Prostate gland (tissue), 2 donors: ENCODE measurements at regions not wholly inside any gene's neighbourhood (a gene's known extent, or its start where the extent isn't known, plus 50 kb on each side); places are given as distances from the start of the nearest gene placed in this dataset.

ENCODE experiments used
- DNase-seq: peaks from one replicate; pipeline ENCODE4 v3.0.0-alpha.2; 2019; ENCODE audit warnings: low spot score
- H3K27ac ChIP-seq, 2 donors: fragments of 200-600 bp; sonication (generic); 2 replicates each; pipeline ENCODE4 v1.5.1; 2017 to 2019
- H3K27me3 ChIP-seq: fragments of 200-600 bp; sonication (generic); replicated peaks from 2 replicates; pipeline ENCODE4 v1.5.1; 2019; ENCODE audit not compliant: insufficient read depth
- H3K36me3 ChIP-seq, 2 donors: fragments of 200-600 bp; sonication (generic); 1 replicate in 1 of 2; 2 replicates in 1 of 2; pipeline versions ENCODE4 v1.5.1 to v1.8.1; 2017 to 2019
- H3K4me1 ChIP-seq: fragments of 200-600 bp; sonication (generic); replicated peaks from 2 replicates; pipeline ENCODE4 v1.5.1; 2019
- H3K4me3 ChIP-seq, 2 donors: fragments of 200-600 bp; sonication (generic); 2 replicates each; pipeline ENCODE4 v1.5.1; 2017 to 2019
- H3K9me3 ChIP-seq: fragments of 200-600 bp; sonication (generic); 2 replicates; pipeline ENCODE4 v1.5.1; 2017
- CTCF ChIP-seq, 4 experiments: fragments of 200-600 bp in 2 of 4; fragments of 450-650 bp in 2 of 4; sonication (generic) in 2 of 4; IDR thresholded peaks; 1 replicate in 3 of 4; 2 replicates in 1 of 4; pipeline ENCODE4 v1.5.1; 2016 to 2019; ENCODE audit warnings: antibody characterized with exemption in 4 of 4, mild to moderate bottlenecking in 2 of 4, moderate library complexity in 2 of 4
- POLR2A ChIP-seq: fragments of 450-650 bp; IDR thresholded peaks from one replicate; pipeline ENCODE4 v1.6.1; 2016; ENCODE audit warnings: antibody characterized with exemption, mild to moderate bottlenecking
- POLR2AphosphoS5 ChIP-seq: sonication (generic); formaldehyde crosslinking; IDR thresholded peaks from one replicate; pipeline ENCODE4 v1.6.1; 2017; ENCODE audit warnings: antibody characterized with exemption
- WGBS: methylation state at CpG from one replicate; pipeline ENCODE4 v1.1.5; 2018; 5-methylcytosine and 5-hydroxymethylcytosine counted together
- intact Hi-C: fragments of 100-400 bp; cut with DNase I; formaldehyde crosslinking; loops from one replicate; pipeline ENCODE4 v1.14.2; 2022

DNA sequence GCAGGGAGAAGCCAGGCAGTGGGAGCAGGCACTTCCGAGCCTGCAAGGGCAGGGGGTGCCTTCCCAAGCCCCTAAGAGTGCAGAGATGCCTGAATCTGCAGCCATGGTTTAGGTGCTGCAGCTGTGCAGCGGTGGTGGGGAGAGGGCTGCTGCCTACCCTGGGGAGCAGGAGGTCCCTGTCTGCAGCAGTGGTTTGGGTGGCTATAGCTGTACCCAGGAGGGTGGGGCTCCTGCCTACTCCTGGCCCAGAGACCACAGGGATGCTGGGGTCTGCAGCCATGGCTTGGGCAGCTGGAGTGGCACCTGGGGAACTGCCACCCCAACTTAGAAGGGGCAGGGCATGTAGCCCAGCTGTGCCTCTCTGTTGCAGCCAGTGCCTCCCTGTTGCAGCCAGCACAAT lies 488.1 kb upstream of the THBS1 start:
- TF ChIP-seq POLR2AphosphoS5 (no peak), POLR2A (no peak), CTCF (IDR thresholded peaks at IDR 0.05) (no peak)
- H3K27me3 ChIP-seq, result no peaks in the 10 kb centered on the region
- H3K9me3 ChIP-seq, result no peaks in the 10 kb centered on the region
- H3K4me3 ChIP-seq, result no peak overlapping the region
- WGBS, result 93% methylated on average over 2 of the region's 2 CpGs
- intact Hi-C loops, result no loop called here
- no peak for DNase-seq
- H3K4me1 ChIP-seq, result no peaks in the 10 kb centered on the region
- no peaks in the 10 kb centered on the region for H3K36me3 ChIP-seq
- H3K27ac ChIP-seq, result no peak overlapping the region

DNA sequence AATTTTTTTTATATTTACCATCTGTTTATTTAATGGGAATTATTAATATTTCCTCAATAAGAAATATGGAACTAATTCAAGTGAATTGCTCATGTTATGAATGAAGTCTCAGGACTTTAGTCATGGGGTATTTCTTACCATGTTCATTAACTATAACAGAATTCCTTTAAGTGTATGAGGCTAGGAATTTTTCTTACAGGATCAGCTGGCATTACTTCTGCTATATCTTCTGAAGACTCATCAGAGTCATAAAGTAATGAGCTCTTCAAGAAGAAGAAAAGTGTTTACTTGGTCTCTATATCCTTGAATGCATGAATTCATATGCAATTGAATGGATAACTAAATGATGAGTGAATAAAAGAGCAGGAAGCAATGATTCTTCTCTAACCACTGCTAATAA lies 486.8 kb upstream of the THBS1 start:
- intact Hi-C loops, result no loop called here

GRCh38 chr15:39095218-39095879 lies 485.5 kb upstream of the THBS1 start:
- 41% methylated on average over 8 of the region's 8 CpGs for WGBS
- Histone ChIP-seq H3K9me3 (no peaks in the 10 kb centered on the region), H3K4me3 (no peak overlapping the region), H3K27me3 (no peaks in the 10 kb centered on the region), H3K36me3 (no peaks in the 10 kb centered on the region), H3K4me1 (no peaks in the 10 kb centered on the region), H3K27ac (peak overlapping the region in 1 of 2 donors; percentile 13)
- intact Hi-C loops, result no loop called here
- no peak for DNase-seq
- TF ChIP-seq POLR2AphosphoS5 (no peak), CTCF (IDR thresholded peaks at IDR 0.05) (no peak), POLR2A (no peak)

More for the DNA sequence above, 486.8 kb upstream of the THBS1 start:
- TF ChIP-seq POLR2AphosphoS5, result no peak
- TF ChIP-seq CTCF (IDR thresholded peaks at IDR 0.05), result no peak
- no peak for TF ChIP-seq POLR2A
- Histone ChIP-seq H3K27me3 (no peaks in the 10 kb centered on the region), H3K9me3 (no peaks in the 10 kb centered on the region), H3K4me1 (no peaks in the 10 kb centered on the region), H3K36me3 (no peaks in the 10 kb centered on the region), H3K27ac (no peak overlapping the region), H3K4me3 (no peak overlapping the region)
- no peak for DNase-seq

DNA sequence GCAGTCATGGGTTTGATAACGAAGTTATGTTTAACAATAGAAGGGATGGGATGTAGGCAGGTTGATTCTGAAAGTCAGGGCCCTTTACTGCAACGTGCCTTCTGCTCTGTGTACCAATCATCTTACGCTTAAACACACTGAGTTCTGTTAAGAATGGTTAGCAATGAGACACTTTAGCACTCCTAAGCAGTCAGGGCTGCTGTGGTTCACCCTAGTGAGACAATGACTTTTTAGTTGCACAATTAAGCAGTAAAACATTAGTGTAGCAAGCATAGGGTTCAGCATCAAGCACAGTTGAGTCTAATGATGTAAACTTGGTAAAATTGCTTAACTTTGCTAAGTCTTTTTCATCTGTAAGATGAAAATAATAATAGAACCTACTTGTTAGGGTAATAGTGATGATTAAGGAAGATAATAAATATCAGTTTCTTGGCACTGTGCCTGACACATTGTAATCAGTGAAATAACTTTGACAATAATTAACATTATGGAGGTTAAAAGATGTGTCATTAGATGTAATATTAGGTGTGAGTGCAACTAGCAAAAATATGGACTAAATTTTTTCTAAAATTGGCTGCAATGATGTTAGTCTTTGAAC lies 484.2 kb upstream of the THBS1 start:
- no peak overlapping the region for H3K27ac ChIP-seq
- WGBS, result 91% methylated on average over 3 of the region's 3 CpGs
- no peak for DNase-seq

More for the DNA sequence above, 484.2 kb upstream of the THBS1 start:
- no peaks in the 10 kb centered on the region for H3K27me3 ChIP-seq
- H3K4me1 ChIP-seq, result no peaks in the 10 kb centered on the region
- H3K36me3 ChIP-seq, result no peaks in the 10 kb centered on the region
- TF ChIP-seq CTCF (IDR thresholded peaks at IDR 0.05) (no peak), POLR2A (no peak), POLR2AphosphoS5 (no peak)
- intact Hi-C loops, result no loop called here
- no peak overlapping the region for H3K4me3 ChIP-seq
- H3K9me3 ChIP-seq, result no peaks in the 10 kb centered on the region
